A549 (cell line): ENCODE measurements at regions not wholly inside any gene's neighbourhood (a gene's known extent, or its start where the extent isn't known, plus 50 kb on each side); places are given as distances from the start of the nearest gene placed in this dataset.

Source experiments
- ATAC-seq, 2 experiments: fragments of 200-7000 bp in 1 of 2; fragments of >200 bp in 1 of 2; cut with Nextera tagmentation in 1 of 2; cut with Tn5 transposase in 1 of 2; 3 replicates each; pipeline versions ENCODE4 v1.8.0 to v1.9.1; 2018 to 2020; ENCODE audit warnings: mild to moderate bottlenecking in 1 of 2, moderate library complexity in 1 of 2
- CTCF ChIA-PET: fragments of 300-600 bp; sonication (Branson Sonifier 250); formaldehyde crosslinking; extraction: SDS; loops from one replicate; lab custom pipeline; 2021; ENCODE audit warnings: antibody characterized with exemption, inconsistent platforms; lab: Yijun Ruan, JAX
- POLR2A ChIA-PET: fragments of 350-600 bp; formaldehyde crosslinking; extraction: SDS; loops from one replicate; lab custom pipeline; 2021; ENCODE audit warnings: antibody characterized with exemption, inconsistent platforms; lab: Yijun Ruan, JAX
- DNase-seq, 2 experiments: peaks; one replicate each; pipeline versions ENCODE4 v3.0.0 to v3.0.0-alpha.2; 2011 to 2016; ENCODE audit warnings: low read depth in 1 of 2, low spot score in 1 of 2
- FAIRE-seq: peaks from 2 replicates; lab custom pipeline; 2011; peaks lifted over from hg19 to GRCh38; lab: Jason Lieb, UNC
- H3K27ac ChIP-seq, 2 experiments: fragments of >200 bp; sonication (Bioruptor Twin); formaldehyde crosslinking; 3 replicates each; pipeline ENCODE4 v1.5.1; 2016 to 2017
- H3K4me1 ChIP-seq: fragments of >200 bp; sonication (Bioruptor Twin); formaldehyde crosslinking; 3 replicates; pipeline ENCODE4 v1.6.1; 2016
- H3K4me2 ChIP-seq: fragments of >200 bp; sonication (Bioruptor Twin); formaldehyde crosslinking; 3 replicates; pipeline ENCODE4 v1.6.1; 2016
- H3K4me3 ChIP-seq: fragments of >200 bp; sonication (Bioruptor Twin); formaldehyde crosslinking; 3 replicates; pipeline ENCODE4 v1.5.1; 2016
- H3K9me3 ChIP-seq: fragments of >200 bp; sonication (Bioruptor Twin); formaldehyde crosslinking; 3 replicates; pipeline ENCODE4 v1.6.1; 2016
- ATOH8 ChIP-seq: fragments of 250-450 bp; sonication (Bioruptor Pico); IDR thresholded peaks from 2 replicates; pipeline ENCODE4 v1.5.0; 2020; ENCODE audit warnings: low read depth, mild to moderate bottlenecking, moderate library complexity
- BHLHE40 ChIP-seq: IDR thresholded peaks from 2 replicates; pipeline ENCODE4 v1.6.1; 2012; ENCODE audit warnings: low read depth, low read length, inconsistent platforms
- CEBPB ChIP-seq, 2 experiments: fragments of >200 bp in 1 of 2; sonication (Bioruptor Twin) in 1 of 2; formaldehyde crosslinking in 1 of 2; IDR thresholded peaks; 2 replicates each; pipeline ENCODE4 v1.6.1; 2012 to 2016
- CTCF ChIP-seq: fragments of >200 bp; sonication (Bioruptor Twin); formaldehyde crosslinking; IDR thresholded peaks from 3 replicates; pipeline ENCODE4 v1.5.1; 2016
- FOSB ChIP-seq: fragments of 250-450 bp; sonication (Bioruptor Pico); IDR thresholded peaks from 2 replicates; pipeline ENCODE4 v1.5.0; 2020; ENCODE audit warnings: mild to moderate bottlenecking, moderate library complexity
- HDAC2 ChIP-seq: fragments of 200-600 bp; sonication (generic); IDR thresholded peaks from 2 replicates; pipeline ENCODE4 v1.6.1; 2016
- HES2 ChIP-seq: fragments of >200 bp; sonication (Bioruptor Twin); formaldehyde crosslinking; IDR thresholded peaks from 2 replicates; pipeline ENCODE4 v1.6.1; 2016
- HEYL ChIP-seq: fragments of 250-450 bp; sonication (Bioruptor Pico); IDR thresholded peaks from 2 replicates; pipeline ENCODE4 v1.8.0; 2021; ENCODE audit warnings: mild to moderate bottlenecking, moderate library complexity
- HOXB13 ChIP-seq: fragments of 250-450 bp; sonication (Bioruptor Pico); IDR thresholded peaks from 2 replicates; pipeline ENCODE4 v1.5.0; 2020; ENCODE audit warnings: low read depth, mild to moderate bottlenecking, moderate library complexity
- HOXB5 ChIP-seq: fragments of 250-450 bp; sonication (Bioruptor Pico); IDR thresholded peaks from 2 replicates; pipeline ENCODE4 v1.5.0; 2020; ENCODE audit warnings: mild to moderate bottlenecking, moderate library complexity
- JUN ChIP-seq, 2 experiments: fragments of >200 bp; sonication (Bioruptor Twin); formaldehyde crosslinking; IDR thresholded peaks; 2 replicates in 1 of 2; 3 replicates in 1 of 2; pipeline ENCODE4 v1.6.1; 2016 to 2017
- KDM1A ChIP-seq: fragments of 200-600 bp; sonication (generic); IDR thresholded peaks from 2 replicates; pipeline ENCODE4 v1.6.1; 2016; ENCODE audit warnings: low read depth, mild to moderate bottlenecking
- KDM5A ChIP-seq: fragments of 200-600 bp; sonication (generic); IDR thresholded peaks from 2 replicates; pipeline ENCODE4 v1.6.1; 2016; ENCODE audit warnings: antibody characterized with exemption, mild to moderate bottlenecking
- MAFK ChIP-seq: fragments of 450-650 bp; IDR thresholded peaks from 2 replicates; pipeline ENCODE4 v1.6.1; 2014; ENCODE audit not compliant: partially characterized antibody
- MAX ChIP-seq: IDR thresholded peaks from 2 replicates; pipeline ENCODE4 v1.6.1; 2012
- PHF8 ChIP-seq: fragments of 200-600 bp; sonication (generic); IDR thresholded peaks from 2 replicates; pipeline ENCODE4 v1.6.1; 2016; ENCODE audit warnings: low read depth, mild to moderate bottlenecking, antibody characterized with exemption, moderate library complexity, borderline replicate concordance
- RAD21 ChIP-seq, 2 experiments: fragments of >200 bp in 1 of 2; sonication (Bioruptor Twin) in 1 of 2; formaldehyde crosslinking in 1 of 2; IDR thresholded peaks in 1 of 2; conservative IDR thresholded peaks in 1 of 2; 2 replicates in 1 of 2; 3 replicates in 1 of 2; pipeline ENCODE4 v1.6.1; 2012 to 2018; ENCODE audit warnings: inconsistent platforms in 1 of 2
- RARB ChIP-seq: fragments of 250-450 bp; sonication (Bioruptor Pico); IDR thresholded peaks from 2 replicates; pipeline ENCODE4 v1.8.0; 2021; ENCODE audit warnings: mild to moderate bottlenecking, moderate library complexity
- RCOR1 ChIP-seq: fragments of 150-350 bp; IDR thresholded peaks from 2 replicates; pipeline ENCODE4 v1.6.1; 2014; ENCODE audit warnings: antibody characterized with exemption, low read length, low read depth
- REST ChIP-seq: fragments of 200-600 bp; sonication (generic); IDR thresholded peaks from 2 replicates; pipeline ENCODE4 v1.6.1; 2016; ENCODE audit warnings: antibody characterized with exemption, mild to moderate bottlenecking, moderate library complexity
- USF2 ChIP-seq: fragments of 450-650 bp; IDR thresholded peaks from 2 replicates; pipeline ENCODE4 v1.6.1; 2014; ENCODE audit warnings: antibody characterized with exemption
- ZC3H11A ChIP-seq: fragments of 450-650 bp; IDR thresholded peaks from 2 replicates; pipeline ENCODE4 v1.6.1; 2014; ENCODE audit warnings: antibody characterized with exemption, mild to moderate bottlenecking
- ZSCAN20 ChIP-seq: fragments of 250-450 bp; sonication (Bioruptor Pico); IDR thresholded peaks from 2 replicates; pipeline ENCODE4 v1.8.0; 2022; ENCODE audit warnings: mild to moderate bottlenecking, moderate library complexity
- WGBS: methylation state at CpG from one replicate; pipeline ENCODE4 v1.1.6; 2017; ENCODE audit errors: missing lambda C conversion rate; 5-methylcytosine and 5-hydroxymethylcytosine counted together

GRCh38 chr6:49027644-49028043, 435.4 kb downstream of the MMUT start:
- ATAC-seq (no peak), FAIRE-seq (no peak), DNase-seq (no peak)
- Histone ChIP-seq H3K4me3 (no peak overlapping the region), H3K4me1 (no peaks in the 10 kb centered on the region), H3K27ac (no peak overlapping the region), H3K9me3 (no peaks in the 10 kb centered on the region), H3K4me2 (no peak overlapping the region)
- ChIA-PET POLR2A (no interaction called here), CTCF (no interaction called here)
- 58% methylated on average over 2 of the region's 2 CpGs for WGBS
- TF ChIP-seq RARB (CRISPR knock-in tag): no peak
- TF ChIP-seq MAFK: no peak
- no peak for TF ChIP-seq HES2
- no peak for TF ChIP-seq KDM5A
- no peak for TF ChIP-seq ZSCAN20 (CRISPR knock-in tag)

GRCh38 chr6:49025273-49026240, 437.5 kb downstream of the MMUT start:
- CTCF ChIA-PET: no interaction called here
- WGBS: 1% methylated on average over 2 of the region's 2 CpGs
- no peak overlapping the region for H3K27ac ChIP-seq
- no peak overlapping the region for H3K4me2 ChIP-seq
- FAIRE-seq: no peak
- DNase-seq: no peak
- ATAC-seq: no peak
- no peaks in the 10 kb centered on the region for H3K4me1 ChIP-seq
- no peak overlapping the region for H3K4me3 ChIP-seq
- TF ChIP-seq CTCF (no peak), PHF8 (no peak), HDAC2 (no peak), JUN (IDR thresholded peaks at IDR 0.05) (no peak), HOXB5 (CRISPR knock-in tag) (no peak), ATOH8 (CRISPR knock-in tag) (no peak), HOXB13 (CRISPR knock-in tag) (no peak), FOSB (no peak), CEBPB (IDR thresholded peaks at IDR 0.05) (no peak), BHLHE40 (no peak), RCOR1 (no peak), RAD21 (conservative IDR thresholded peaks at IDR 0.05 in 1 of 2, IDR thresholded peaks at IDR 0.05 in 1 of 2) (no peak), HEYL (CRISPR knock-in tag) (no peak), ZC3H11A (no peak), RARB (CRISPR knock-in tag) (no peak), KDM1A (no peak)
- H3K9me3 ChIP-seq: no peaks in the 10 kb centered on the region
- POLR2A ChIA-PET: no interaction called here

- FAIRE-seq: no peak
- WGBS: 46% methylated on average over 2 of the region's 2 CpGs
- H3K4me3 ChIP-seq: no peak overlapping the region
- CTCF ChIA-PET: no interaction called here
- no peak overlapping the region for H3K27ac ChIP-seq
- POLR2A ChIA-PET: no interaction called here
- DNase-seq: no peak
- no peaks in the 10 kb centered on the region for H3K9me3 ChIP-seq
- H3K4me1 ChIP-seq: peaks cover 18% of the 10 kb centered on the region
- H3K4me2 ChIP-seq: no peak overlapping the region
- no peak for ATAC-seq
- TF ChIP-seq JUN (IDR thresholded peaks at IDR 0.05) (no peak), BHLHE40 (no peak), RCOR1 (no peak), MAX (no peak), REST (no peak), USF2 (no peak), CTCF (no peak)
Observed at GRCh38 chr6:49004801-49005200, 458.3 kb downstream of the MMUT start.
